LNCaP clone FGC (cell line): ENCODE measurements at regions not wholly inside any gene's neighbourhood (a gene's known extent, or its start where the extent isn't known, plus 50 kb on each side); places are given as distances from the start of the nearest gene placed in this dataset.

ENCODE experiments used
- DNase-seq: peaks from one replicate; pipeline ENCODE4 v3.0.0-alpha.2; 2011; ENCODE audit warnings: low read depth
- H3K4me3 ChIP-seq: 2 replicates; pipeline ENCODE4 v1.5.1; 2011; ENCODE audit warnings: mild to moderate bottlenecking, low read depth, low read length, control low read depth
- TF ChIP-seq, protein P1 (sequence below): IDR thresholded peaks from 2 replicates; pipeline ENCODE4 v1.5.1; 2012; ENCODE audit warnings: mild to moderate bottlenecking; ENCODE audit not compliant: control insufficient read depth, insufficient read depth; ENCODE audit errors: extremely low read depth

DNA sequence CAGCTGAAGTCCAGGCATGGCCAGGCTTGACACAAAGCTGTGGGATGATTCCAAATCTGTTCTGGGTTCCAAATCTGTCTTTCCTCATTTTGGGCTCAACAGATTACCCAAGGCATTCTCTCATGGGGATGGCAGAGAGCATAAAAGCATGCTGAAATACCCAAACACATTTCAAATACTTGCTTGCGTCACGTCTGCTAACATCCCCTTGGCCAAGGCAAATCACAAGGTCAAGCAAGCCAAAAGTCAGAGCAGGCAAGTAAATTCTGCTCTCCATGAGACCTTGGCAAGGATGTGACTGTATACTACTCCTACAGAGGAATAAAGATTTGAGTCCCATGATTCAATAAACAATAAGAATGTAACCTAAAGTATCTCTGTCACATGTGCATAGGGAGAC is 306.7 kb downstream of the EPB41L4A start:
- TF ChIP-seq, protein P1, sequence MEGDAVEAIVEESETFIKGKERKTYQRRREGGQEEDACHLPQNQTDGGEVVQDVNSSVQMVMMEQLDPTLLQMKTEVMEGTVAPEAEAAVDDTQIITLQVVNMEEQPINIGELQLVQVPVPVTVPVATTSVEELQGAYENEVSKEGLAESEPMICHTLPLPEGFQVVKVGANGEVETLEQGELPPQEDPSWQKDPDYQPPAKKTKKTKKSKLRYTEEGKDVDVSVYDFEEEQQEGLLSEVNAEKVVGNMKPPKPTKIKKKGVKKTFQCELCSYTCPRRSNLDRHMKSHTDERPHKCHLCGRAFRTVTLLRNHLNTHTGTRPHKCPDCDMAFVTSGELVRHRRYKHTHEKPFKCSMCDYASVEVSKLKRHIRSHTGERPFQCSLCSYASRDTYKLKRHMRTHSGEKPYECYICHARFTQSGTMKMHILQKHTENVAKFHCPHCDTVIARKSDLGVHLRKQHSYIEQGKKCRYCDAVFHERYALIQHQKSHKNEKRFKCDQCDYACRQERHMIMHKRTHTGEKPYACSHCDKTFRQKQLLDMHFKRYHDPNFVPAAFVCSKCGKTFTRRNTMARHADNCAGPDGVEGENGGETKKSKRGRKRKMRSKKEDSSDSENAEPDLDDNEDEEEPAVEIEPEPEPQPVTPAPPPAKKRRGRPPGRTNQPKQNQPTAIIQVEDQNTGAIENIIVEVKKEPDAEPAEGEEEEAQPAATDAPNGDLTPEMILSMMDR, result no peak
- no peak for DNase-seq
- no peak overlapping the region for H3K4me3 ChIP-seq

DNA sequence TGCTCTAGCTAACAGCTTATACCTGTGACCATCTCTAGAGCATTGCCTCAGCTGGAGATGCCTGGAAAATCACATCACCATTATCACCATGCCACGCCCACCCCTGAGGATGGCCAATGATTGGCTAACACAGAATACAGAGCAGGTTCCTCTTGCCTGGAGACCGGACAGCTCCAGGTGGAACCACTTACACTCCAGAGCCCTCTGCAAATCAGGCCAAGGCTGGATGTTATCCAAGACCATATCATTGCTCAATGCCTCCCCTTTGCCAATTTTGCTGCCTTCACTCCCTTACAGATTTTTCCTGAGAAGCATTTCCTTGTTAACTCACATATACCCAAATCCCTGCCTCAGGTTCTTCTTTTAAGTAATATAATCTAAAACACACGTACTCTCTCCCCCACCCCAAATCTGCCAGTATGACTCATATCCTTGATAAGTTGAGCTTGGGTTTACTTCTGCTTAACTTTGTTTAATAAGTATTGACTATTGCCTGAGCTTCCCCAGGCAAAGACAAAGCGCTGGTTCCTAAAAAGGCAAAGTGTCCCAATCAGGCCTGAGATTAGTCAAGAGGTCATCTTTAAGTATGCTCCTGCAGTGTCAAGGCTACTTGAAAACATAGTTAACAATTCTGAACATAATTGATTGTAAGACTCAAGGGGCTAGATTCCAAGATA is 309.6 kb downstream of the EPB41L4A start:
- H3K4me3 ChIP-seq, result no peak overlapping the region
- peak; percentile 67 for DNase-seq
- TF ChIP-seq, protein P1, result no peak

DNA sequence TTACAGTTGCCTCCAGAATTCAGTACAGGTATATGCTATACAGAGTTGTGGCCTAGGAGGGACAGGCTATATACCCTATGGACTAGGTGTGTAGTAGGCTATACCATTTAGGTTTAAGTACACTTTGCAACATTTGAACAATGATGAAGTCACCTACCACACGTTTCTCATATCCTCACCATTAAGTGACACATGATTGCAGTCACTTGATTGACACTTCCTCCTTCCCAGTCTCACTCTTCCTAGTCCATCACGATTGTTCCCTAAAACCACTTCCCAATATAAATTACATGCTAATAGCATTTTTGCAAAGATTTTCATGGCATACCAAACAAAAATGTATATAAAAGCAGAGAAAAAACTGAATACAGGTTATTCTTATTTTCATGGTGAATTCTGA is 312.2 kb downstream of the EPB41L4A start:
- TF ChIP-seq, protein P1, result no peak
- DNase-seq, result no peak
- H3K4me3 ChIP-seq, result no peak overlapping the region

DNA sequence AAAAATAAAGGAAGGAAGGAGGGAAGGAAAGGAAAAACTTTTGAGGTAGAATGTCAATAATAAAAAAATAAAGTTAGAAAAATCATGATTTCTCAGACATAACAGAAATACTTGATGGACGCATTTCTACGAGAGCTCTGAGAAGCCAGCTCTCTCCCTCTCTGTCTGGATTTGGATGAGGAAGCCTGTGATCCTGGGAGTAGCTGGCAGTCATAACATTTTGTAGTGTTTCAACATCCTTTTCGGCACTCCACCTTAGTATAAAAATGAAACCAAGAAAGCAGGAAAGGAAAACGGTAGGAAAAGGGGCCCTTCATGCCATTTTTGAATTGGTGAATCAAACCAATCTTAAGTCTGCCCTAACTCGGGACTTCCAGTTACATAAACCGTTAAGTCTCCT is 321.3 kb downstream of the EPB41L4A start:
- no peak for DNase-seq
- H3K4me3 ChIP-seq, result no peak overlapping the region
- TF ChIP-seq, protein P1, result no peak

DNA sequence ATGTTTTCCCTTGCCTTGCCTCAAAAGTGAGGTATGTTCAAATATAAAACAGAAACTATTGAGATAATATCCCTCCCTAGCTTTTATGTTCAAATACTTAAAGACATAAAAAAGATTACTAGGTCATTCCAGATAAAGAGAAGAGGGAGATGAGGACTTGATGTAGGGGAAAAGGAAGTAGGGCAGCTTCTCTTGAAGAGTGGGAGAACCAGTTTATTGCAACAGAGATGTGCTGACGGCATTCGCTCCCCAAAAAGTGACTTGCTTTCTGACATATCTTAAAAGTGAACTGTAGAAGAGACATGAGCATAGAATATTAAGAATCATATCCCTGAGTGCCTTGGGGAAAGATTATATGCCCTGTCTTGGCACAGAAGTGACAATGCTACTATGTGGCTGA is 330.2 kb upstream of the NREP start:
- TF ChIP-seq, protein P1, result no peak
- no peak overlapping the region for H3K4me3 ChIP-seq
- no peak for DNase-seq

DNA sequence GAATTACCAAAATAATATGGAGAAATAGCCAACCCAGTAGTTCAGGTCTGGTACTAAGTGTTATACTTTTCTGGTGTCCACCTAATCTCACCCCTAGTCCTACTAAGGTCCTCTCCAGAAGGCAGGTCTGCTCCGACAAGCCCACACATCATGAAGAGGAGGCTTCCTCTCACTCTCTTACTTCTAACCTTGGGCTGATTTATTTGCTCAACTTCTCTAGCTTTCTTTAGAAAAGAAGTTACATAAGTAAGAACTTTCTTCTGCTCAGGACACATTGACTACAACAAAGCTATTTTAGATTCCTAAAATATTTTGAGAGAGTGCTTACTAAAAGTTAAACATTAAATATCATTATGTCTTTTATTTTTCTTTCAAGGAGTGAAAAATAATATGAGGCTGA is 329.7 kb upstream of the NREP start:
- H3K4me3 ChIP-seq, result no peak overlapping the region
- TF ChIP-seq, protein P1, result no peak
- DNase-seq, result no peak

DNA sequence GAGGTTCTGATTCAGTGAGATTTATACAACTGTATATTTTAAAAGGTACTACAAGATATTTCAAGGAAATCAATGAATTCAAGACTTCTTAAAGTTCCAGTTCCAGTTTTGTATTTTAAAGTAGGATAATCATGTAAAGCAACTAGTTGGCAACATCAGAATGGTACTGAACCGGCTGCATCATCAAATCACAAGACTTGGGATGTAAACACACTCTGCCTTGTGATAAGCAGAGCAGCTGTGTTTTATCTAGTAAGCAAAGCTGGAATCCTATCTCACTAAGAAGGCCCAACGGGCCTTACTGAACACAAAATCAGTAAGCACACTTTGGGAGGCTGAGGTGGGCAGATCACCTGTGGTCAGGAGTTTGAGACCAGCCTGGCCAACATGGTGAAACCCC is 327.2 kb upstream of the NREP start:
- TF ChIP-seq, protein P1, result no peak
- DNase-seq, result no peak
- no peak overlapping the region for H3K4me3 ChIP-seq
